ENCODE measurements at regions not wholly inside any gene's neighbourhood (a gene's known extent, or its start where the extent isn't known, plus 50 kb on each side); places are given as distances from the start of the nearest gene placed in this dataset.
"Not testable (repeated sequence)": the region's sequence is repeated elsewhere in the genome, so short reads cannot be mapped to it uniquely, and the experiment has no call there.

GRCh38 chr7:112540839-112541577 is 60.2 kb downstream of the LSMEM1 start:
- DNase-seq (ENCODE audit: low read depth): no peak

DNA sequence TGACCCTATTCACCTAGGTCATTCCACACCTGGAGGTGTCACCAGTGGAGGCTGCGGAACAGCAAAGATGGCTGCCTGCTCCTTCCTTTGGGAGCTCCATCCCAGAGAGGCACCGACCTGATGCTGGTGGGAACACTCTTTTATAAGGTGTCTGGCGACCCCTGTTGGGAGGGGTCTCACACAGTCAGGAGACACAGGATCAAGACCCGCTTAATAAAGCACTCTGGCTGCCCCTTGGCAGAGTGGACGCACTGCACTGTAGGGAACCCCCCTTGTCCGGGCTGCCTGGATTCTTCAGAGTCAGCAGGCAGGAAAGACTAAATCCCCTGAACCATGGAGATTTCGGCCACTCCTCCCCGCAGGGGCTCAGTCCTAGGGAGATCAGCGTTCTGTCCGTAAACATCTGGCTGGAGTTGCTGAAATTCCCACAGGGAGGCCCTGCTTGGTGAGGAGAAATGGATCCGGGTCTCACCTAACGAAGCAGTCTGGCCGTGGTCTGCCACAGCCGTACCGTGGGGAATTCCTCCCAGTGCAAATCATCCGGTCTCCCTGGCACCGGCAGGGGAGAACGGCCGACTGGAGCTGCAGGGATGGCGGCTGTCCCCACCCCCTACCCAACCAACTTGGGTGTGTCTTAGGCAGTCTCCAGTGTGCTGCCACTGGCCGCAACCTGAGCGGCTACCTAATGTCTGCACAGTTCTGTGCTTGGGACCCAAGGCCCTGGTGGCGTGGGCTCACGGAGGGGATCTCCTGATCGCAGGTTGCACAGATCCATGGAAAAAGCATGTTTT is 66.1 kb downstream of the LSMEM1 start:
- no peak for DNase-seq (ENCODE audit: low read depth)

GRCh38 chr7:112547916-112548315 is 67.1 kb downstream of the LSMEM1 start:
- DNase-seq (ENCODE audit: low read depth): peak; percentile 75

DNA sequence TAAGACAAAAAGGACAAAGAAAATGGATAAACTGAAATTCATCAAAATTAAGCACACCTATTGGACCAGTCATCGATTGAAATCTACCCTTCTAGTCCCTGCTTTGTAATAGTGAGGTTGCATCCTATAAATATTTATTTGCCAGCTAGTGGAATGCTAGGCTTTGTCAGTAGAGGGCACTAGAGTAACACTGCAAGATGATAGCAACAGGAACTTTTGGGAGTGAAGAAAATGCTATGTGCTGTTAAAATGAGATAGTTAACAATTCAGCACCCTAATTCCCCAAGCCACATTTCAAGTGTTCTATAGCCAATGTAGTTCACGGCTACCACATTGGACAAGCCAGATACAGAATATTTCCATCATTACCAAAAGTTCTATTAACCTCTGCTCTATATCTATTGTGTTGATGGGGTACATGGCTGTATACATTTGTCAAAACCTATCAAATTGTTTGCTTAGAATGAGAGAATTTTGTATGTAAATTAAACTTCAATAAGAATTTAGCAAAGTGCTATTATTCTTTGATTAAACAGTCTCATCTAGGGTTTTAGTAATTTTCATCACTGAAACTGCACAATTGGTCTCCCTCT is 69.8 kb downstream of the LSMEM1 start:
- DNase-seq (ENCODE audit: low read depth): peak; percentile 67

DNA sequence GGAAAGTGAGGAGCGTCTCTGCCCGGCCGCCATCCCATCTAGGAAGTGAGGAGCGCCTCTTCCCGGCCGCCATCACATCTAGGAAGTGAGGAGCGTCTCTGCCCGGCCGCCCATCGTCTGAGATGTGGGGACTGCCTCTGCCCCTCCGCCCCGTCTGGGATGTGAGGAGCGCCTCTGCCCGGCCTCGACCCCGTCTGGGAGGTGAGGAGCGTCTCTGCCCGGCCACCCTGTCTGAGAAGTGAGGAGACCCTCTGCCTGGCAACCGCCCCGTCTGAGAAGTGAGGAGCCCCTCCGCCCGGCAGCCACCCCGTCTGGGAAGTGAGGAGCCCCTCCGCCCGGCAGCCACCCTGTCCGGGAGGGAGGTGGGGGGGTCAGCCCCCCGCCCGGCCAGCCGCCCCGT is 70.7 kb downstream of the LSMEM1 start:
- DNase-seq (ENCODE audit: low read depth): not testable (repeated sequence)

DNA sequence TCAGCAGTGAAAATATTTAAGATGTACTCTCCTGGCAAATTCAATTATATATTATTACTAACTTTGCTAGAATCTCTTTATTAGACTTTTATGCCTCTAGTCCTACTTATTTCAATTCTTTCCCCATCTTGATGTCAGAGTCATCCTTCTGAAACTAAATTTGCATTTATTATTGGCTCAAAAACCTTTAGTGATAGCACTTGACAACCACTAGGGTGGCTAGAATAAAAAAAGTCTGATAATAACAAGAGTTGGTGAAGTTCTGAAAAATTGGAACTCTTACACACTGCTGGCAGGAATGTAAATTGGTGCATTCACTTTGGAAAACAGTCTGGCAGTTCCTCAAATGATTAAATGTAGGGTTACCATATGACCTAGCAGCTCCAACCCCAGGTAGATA is 73.8 kb downstream of the LSMEM1 start:
- no peak for DNase-seq (ENCODE audit: low read depth)

GRCh38 chr7:112556633-112557032 is 75.8 kb downstream of the LSMEM1 start:
- DNase-seq (ENCODE audit: low read depth): no peak

GRCh38 chr7:112566442-112567324 is 85.9 kb downstream of the LSMEM1 start:
- DNase-seq (ENCODE audit: low read depth): no peak

GRCh38 chr7:112567388-112567787 is 86.6 kb downstream of the LSMEM1 start:
- DNase-seq (ENCODE audit: low read depth): no peak

DNA sequence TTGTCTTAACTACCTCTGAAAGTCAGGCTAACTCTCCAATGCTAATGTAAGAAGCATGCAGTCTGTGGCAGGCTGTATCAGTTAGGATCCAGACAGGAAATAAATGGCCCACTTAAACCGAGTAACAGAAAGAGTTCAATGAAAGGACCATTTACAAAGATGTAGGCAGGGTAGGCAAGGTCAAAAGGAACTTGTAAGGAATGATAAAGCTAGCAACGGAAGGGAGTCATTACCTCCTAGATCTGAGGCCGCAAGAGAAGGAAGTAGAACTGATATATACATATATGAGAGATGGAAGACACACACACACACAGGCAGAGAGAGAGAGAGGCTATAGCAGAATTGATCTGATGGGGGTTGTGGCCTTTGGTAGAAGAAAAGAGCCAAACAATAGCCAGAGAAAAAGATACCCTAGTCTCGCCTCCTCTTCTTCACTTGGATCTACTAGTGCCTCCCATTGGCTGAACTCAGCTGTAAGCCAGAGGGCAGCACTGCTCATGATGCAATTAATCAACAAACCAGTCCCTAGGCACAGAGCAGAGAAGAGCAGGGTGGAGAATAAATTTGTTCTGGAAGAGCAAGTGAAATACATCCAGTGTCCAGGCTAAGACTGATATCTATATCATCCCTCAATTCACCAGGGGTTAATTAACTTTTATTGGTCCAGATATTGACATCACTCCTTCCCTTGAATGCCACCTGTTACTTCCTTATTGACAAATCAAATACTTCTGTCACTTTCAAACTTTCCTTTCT is 91.2 kb downstream of the LSMEM1 start:
- no peak for DNase-seq (ENCODE audit: low read depth)

DNA sequence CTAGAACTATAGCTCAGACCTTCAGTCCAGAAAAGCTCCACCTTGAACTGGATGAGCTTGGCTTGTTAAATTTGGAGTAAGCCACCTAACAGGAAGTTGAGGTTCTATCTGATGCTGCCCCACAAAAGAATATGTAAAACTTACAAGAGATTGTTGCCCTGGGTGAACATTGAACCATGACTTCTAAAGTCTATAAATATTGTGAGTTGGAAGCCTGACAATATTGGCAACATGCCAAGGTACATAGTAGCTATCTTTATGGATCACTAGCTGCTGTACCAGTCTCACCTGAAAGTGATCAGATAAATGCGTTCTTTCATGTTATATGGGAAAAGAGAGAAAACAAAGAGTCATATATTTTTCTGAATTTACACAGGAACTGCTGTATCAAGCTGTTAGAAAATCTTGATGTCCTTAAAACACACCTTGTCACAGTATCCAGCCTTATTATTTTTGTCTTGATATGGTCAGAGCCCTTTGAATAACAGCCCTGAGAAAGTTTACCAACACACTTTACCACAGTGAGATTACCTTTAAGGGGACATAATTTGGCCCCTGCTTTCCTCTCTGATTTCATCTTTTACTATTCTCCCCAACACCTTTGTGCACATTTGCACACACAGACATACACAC is 92.0 kb downstream of the LSMEM1 start:
- no peak for DNase-seq (ENCODE audit: low read depth)

- peak; percentile 31 for DNase-seq (ENCODE audit: low read depth)
Measured at GRCh38 chr7:112573302-112574039, 92.7 kb downstream of the LSMEM1 start.

DNA sequence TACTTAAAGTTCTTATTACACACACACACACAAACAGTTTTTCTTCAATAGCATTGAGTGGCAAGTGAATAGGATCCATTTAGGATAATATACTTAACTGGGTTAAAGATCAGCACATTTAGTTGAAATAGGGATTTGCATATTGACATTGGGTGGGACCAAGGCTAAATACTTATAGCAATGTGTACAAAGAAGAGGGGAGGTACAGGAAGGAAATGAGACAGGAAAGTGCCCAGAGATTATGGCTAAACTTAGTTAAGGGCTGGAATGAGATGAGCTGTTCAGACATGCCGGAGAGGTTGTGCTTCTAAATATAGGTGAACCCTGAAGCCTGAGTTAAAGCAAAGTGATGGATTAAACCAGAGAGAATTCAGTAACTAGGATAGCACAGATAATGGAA is 95.1 kb downstream of the LSMEM1 start:
- DNase-seq (ENCODE audit: low read depth): no peak

GRCh38 chr7:112579388-112579787 is 98.6 kb downstream of the LSMEM1 start:
- DNase-seq (ENCODE audit: low read depth): no peak

- no peak for DNase-seq (ENCODE audit: low read depth)
Measured at GRCh38 chr7:112580717-112581435, 100.1 kb downstream of the LSMEM1 start.

DNA sequence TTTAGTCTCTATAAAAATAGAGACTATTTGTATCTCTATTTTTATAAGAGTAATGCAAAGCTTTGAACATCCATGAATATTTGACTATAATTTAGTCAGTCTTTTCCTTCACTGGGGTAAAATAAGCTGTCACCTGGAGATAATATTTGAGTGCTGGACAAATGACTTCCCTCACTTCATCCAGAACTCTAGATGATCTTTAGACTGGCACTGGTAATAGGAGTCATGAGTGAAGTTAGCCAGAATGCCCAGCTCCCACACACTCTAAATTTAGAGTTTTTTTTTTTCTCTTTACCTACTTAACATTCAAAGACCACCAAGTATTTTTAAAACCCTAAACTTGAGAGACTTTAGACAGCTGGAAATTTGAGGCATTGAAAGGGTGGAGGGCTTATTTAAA is 100.7 kb downstream of the LSMEM1 start:
- no peak for DNase-seq (ENCODE audit: low read depth)

DNA sequence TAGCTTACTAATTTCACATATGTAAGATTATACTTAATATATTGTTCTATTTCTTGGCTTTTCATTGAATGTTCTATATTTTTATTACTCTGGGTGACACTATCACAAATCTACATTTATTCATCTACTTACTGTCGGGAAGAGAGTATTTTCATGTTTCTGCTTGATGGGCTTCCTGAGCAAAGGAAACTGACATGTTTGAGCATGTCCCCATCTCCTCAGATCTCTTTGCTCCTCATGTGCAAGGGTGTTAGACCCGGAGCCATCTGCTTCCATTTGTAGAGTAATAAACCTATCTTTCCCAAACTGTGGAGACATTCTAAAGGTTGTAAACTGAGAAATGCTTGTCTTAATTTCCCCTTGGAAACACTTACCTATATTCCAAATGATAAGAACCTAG is 103.5 kb downstream of the LSMEM1 start:
- no peak for DNase-seq (ENCODE audit: low read depth)

- no peak for DNase-seq (ENCODE audit: low read depth)
Measured at GRCh38 chr7:112587504-112587903, 106.7 kb downstream of the LSMEM1 start.

- not testable (repeated sequence) for DNase-seq (ENCODE audit: low read depth)
Measured at GRCh38 chr7:112592565-112593263, 111.9 kb downstream of the LSMEM1 start.
